ENCODE measurements at regions not wholly inside any gene's neighbourhood (a gene's known extent, or its start where the extent isn't known, plus 50 kb on each side); places are given as distances from the start of the nearest gene placed in this dataset.

GRCh38 chr4:164081371-164081770, 586.9 kb downstream of the TMA16 start:
- TF ChIP-seq CTCF (IDR thresholded peaks at IDR 0.05; ENCODE audit: low read depth, low read length, missing input control) (no peak), RAD21 (IDR thresholded peaks at IDR 0.05) (no peak), MAX (IDR thresholded peaks at IDR 0.05) (no peak), JUND (IDR thresholded peaks at IDR 0.05) (no peak), GABPA (IDR thresholded peaks at IDR 0.05 in 1 of 2, conservative IDR thresholded peaks at IDR 0.05 in 1 of 2) (no peak), REST (IDR thresholded peaks at IDR 0.05) (no peak), ZBTB33 (IDR thresholded peaks at IDR 0.05) (no peak), TAF1 (conservative IDR thresholded peaks at IDR 0.05) (no peak), YY1 (IDR thresholded peaks at IDR 0.05) (no peak), RXRA (IDR thresholded peaks at IDR 0.05) (no peak), SP1 (IDR thresholded peaks at IDR 0.05) (no peak), EGR1 (IDR thresholded peaks at IDR 0.05; ENCODE audit: low read depth in 2 of 2) (no peak), ATF3 (IDR thresholded peaks at IDR 0.05) (no peak), NR2F2 (IDR thresholded peaks at IDR 0.05) (no peak)

Data from liver (tissue), 3 donors.